ENCODE measurements at regions not wholly inside any gene's neighbourhood (a gene's known extent, or its start where the extent isn't known, plus 50 kb on each side); places are given as distances from the start of the nearest gene placed in this dataset.

GRCh38 chr6:33934731-33935270 is 131.0 kb upstream of the MLN start:
- no CpG with 5 or more reads among the region's 7 CpGs for WGBS (ENCODE audit: extremely low coverage, insufficient read length, low lambda C conversion rate)
- Mint-ChIP-seq H3K27me3 (ENCODE audit: low read depth) (peaks cover 34% of the 10 kb centered on the region), H3K9me3 (no peaks in the 10 kb centered on the region), H3K27ac (no peak overlapping the region), H3K4me1 (peaks cover 20 to 25% of the 10 kb centered on the region in 2 experiments), H3K4me3 (peak overlapping the region in 1 of 2 experiments; percentile 29; a peak in 1 of 5 replicates), H3K36me3 (ENCODE audit: insufficient read depth in 1 of 3, low read depth in 3 of 3) (no peaks in the 10 kb centered on the region)
- H2AK5ac ChIP-seq (ENCODE audit: insufficient read length, low read length) = no peak overlapping the region
- TF ChIP-seq CTCF (conservative IDR thresholded peaks at IDR 0.05) = no peak
- H3K79me2 ChIP-seq (ENCODE audit: insufficient read depth, low read length) = no peaks in the 10 kb centered on the region
- H4K8ac ChIP-seq (replicated peaks; ENCODE audit: insufficient read length, low read depth, low read length) = no peak overlapping the region
- H3K27ac ChIP-seq (ENCODE audit: insufficient read length, low read depth, low read length) = no peak overlapping the region
- H3K4ac ChIP-seq (ENCODE audit: low read depth, low read length) = no peak overlapping the region
- no peak overlapping the region for H2BK15ac ChIP-seq (ENCODE audit: low read depth, low read length)
- H2AFZ ChIP-seq (ENCODE audit: low read length) = no peak overlapping the region
- no peak overlapping the region for H3K23ac ChIP-seq (ENCODE audit: insufficient read length, low read depth, low read length)
- no peak for DNase-seq
- H3K18ac ChIP-seq (ENCODE audit: insufficient read length, low read depth, low read length) = no peak overlapping the region
- H3K9me3 ChIP-seq (ENCODE audit: control insufficient read depth, low read depth, low read length) = no peaks in the 10 kb centered on the region
- H3K79me1 ChIP-seq (ENCODE audit: insufficient read depth, low read depth, low read length, poor library complexity, severe bottlenecking) = no peaks in the 10 kb centered on the region
- H3K14ac ChIP-seq (ENCODE audit: insufficient read depth, low read length) = no peak overlapping the region; the same call in 1 of the 2 replicates
- H3K27me3 ChIP-seq (ENCODE audit: insufficient read depth, low read length) = no peaks in the 10 kb centered on the region
- H3K4me1 ChIP-seq (ENCODE audit: insufficient read depth, low read length) = no peaks in the 10 kb centered on the region; the same call in 1 of the 2 replicates
- H2BK20ac ChIP-seq (ENCODE audit: low read depth, low read length, poor library complexity, severe bottlenecking) = no peak overlapping the region
- no peak overlapping the region for H3K9ac ChIP-seq (ENCODE audit: extremely low read depth, insufficient read length, low read length)
- H4K20me1 ChIP-seq (ENCODE audit: control insufficient read depth, insufficient read depth, insufficient read length) = no peaks in the 10 kb centered on the region
- no peak overlapping the region for H2BK120ac ChIP-seq (ENCODE audit: low read depth, low read length, poor library complexity, severe bottlenecking)
- H3T11ph ChIP-seq (ENCODE audit: low read length) = no peak overlapping the region
- H3K4me2 ChIP-seq (ENCODE audit: insufficient read depth, insufficient read length, low read length) = no peak overlapping the region
- no peaks in the 10 kb centered on the region for H3K23me2 ChIP-seq (ENCODE audit: insufficient read length, low read depth, low read length, poor library complexity, severe bottlenecking)
- no peak overlapping the region for H2BK5ac ChIP-seq (ENCODE audit: insufficient read length, low read length)
- no peak overlapping the region for H3K56ac ChIP-seq (ENCODE audit: insufficient read length, low read depth, low read length)
- H2BK12ac ChIP-seq (ENCODE audit: insufficient read length, low read depth, low read length) = no peak overlapping the region
- no peak overlapping the region for H4K5ac ChIP-seq (ENCODE audit: insufficient read length, low read depth, low read length)
- no peak overlapping the region for H4K91ac ChIP-seq (ENCODE audit: insufficient read length, low read depth, low read length)

Measured in H9 (cell line).